H1 (cell line): ENCODE measurements at regions not wholly inside any gene's neighbourhood (a gene's known extent, or its start where the extent isn't known, plus 50 kb on each side); places are given as distances from the start of the nearest gene placed in this dataset.

ENCODE experiments used
- CHD7 ChIP-seq: fragments of 300-600 bp; sonication (generic); IDR thresholded peaks from 2 replicates; pipeline ENCODE4 v1.7.1; 2012; ENCODE audit warnings: low read length, moderate library complexity, mild to moderate bottlenecking, inconsistent platforms; ENCODE audit not compliant: insufficient replicate concordance
- EP300 ChIP-seq, 2 experiments: IDR thresholded peaks; 1 replicate in 1 of 2; 2 replicates in 1 of 2; pipeline ENCODE4 v1.6.1; 2011 to 2012; ENCODE audit warnings: low read depth in 2 of 2, low read length in 2 of 2, mild to moderate bottlenecking in 2 of 2, borderline replicate concordance in 1 of 2, inconsistent platforms in 1 of 2, moderate library complexity in 1 of 2
- GTF2F1 ChIP-seq: IDR thresholded peaks from 2 replicates; pipeline ENCODE4 v1.6.1; 2012; ENCODE audit warnings: low read depth, low read length, improper control_type of control experiment, borderline replicate concordance
- PHF8 ChIP-seq: fragments of 200-600 bp; sonication (generic); conservative IDR thresholded peaks from 2 replicates; pipeline ENCODE4 v1.7.1; 2012; ENCODE audit warnings: low read depth, mild to moderate bottlenecking, inconsistent platforms, low read length, moderate library complexity
- SP4 ChIP-seq: IDR thresholded peaks from 2 replicates; pipeline ENCODE4 v1.6.1; 2012; ENCODE audit warnings: low read length, inconsistent platforms

- TF ChIP-seq CHD7 (no peak), SP4 (no peak), GTF2F1 (no peak), EP300 (IDR thresholded peaks at IDR 0.05; ENCODE audit: borderline replicate concordance in 1 of 2, low read depth in 2 of 2, low read length in 2 of 2) (no peak), PHF8 (no peak)
These were observed 54.2 kb upstream of the PHF21A start (continued) for GRCh38 chr11:46175401-46176002.
